HCT116 (cell line): ENCODE measurements at regions not wholly inside any gene's neighbourhood (a gene's known extent, or its start where the extent isn't known, plus 50 kb on each side); places are given as distances from the start of the nearest gene placed in this dataset.

ENCODE experiments used
- ATAC-seq: fragments of 200-7000 bp; cut with Tn5 transposase; 2 replicates; pipeline ENCODE4 v1.9.1; 2020; ENCODE audit warnings: mild to moderate bottlenecking, moderate library complexity
- BruUV-seq: library from RNA; stranded (reverse); fragments of 400-500 nt; replicated peaks from 2 replicates; lab custom pipeline; 2021; lab: Mats Ljungman, UMichigan
- CTCF ChIA-PET: fragments of 300-600 bp; sonication (Branson Sonifier 250); formaldehyde crosslinking; loops from one replicate; lab custom pipeline; 2021; ENCODE audit warnings: antibody characterized with exemption; lab: Charles Lee
- POLR2A ChIA-PET: fragments of 300-600, 350-600 bp; sonication (Branson Sonifier 250); formaldehyde crosslinking; loops from one replicate; lab custom pipeline; 2021; ENCODE audit warnings: antibody characterized with exemption; lab: Charles Lee
- RAD21 ChIA-PET, 2 experiments: fragments of 300-600 bp; sonication (Branson Sonifier 250); formaldehyde crosslinking; loops; one replicate each; lab custom pipeline; 2023; ENCODE audit warnings: low total read pairs in 2 of 2; ENCODE audit not compliant: uncharacterized antibody in 2 of 2, unreplicated experiment in 2 of 2, low non-redundant PET in 1 of 2; lab: Charles Lee
- DNase-seq: peaks from one replicate; pipeline ENCODE4 v3.0.0-alpha.2; 2010; ENCODE audit warnings: low read depth, low spot score
- H2AFZ ChIP-seq: fragments of 200-600 bp; shearing (Covaris generic), sonication (generic); 2 replicates; pipeline ENCODE4 v1.6.1; 2017; ENCODE audit warnings: low read depth, mixed run types, mixed read lengths, antibody characterized with exemption, low read length; ENCODE audit not compliant: poor library complexity, severe bottlenecking
- H3K27ac ChIP-seq: 2 replicates; pipeline ENCODE4 v1.5.1; 2012; ENCODE audit warnings: low read depth, low read length
- H3K27me3 ChIP-seq: fragments of 200-600 bp; sonication (generic); 2 replicates; pipeline ENCODE4 v1.6.1; 2016; ENCODE audit warnings: mixed run types, low read length, mixed read lengths; ENCODE audit not compliant: insufficient read depth
- H3K36me3 ChIP-seq, 2 experiments: fragments of 200-500 bp in 1 of 2; fragments of 200-600 bp in 1 of 2; sonication (Bioruptor generic) in 1 of 2; sonication (generic) in 1 of 2; 2 replicates each; pipeline versions ENCODE4 v1.5.1 to v1.6.1; 2014 to 2016; ENCODE audit warnings: low read length in 2 of 2, inconsistent platforms in 1 of 2, mixed read lengths in 1 of 2, mixed run types in 1 of 2; ENCODE audit not compliant: insufficient read depth in 2 of 2, control insufficient read depth in 1 of 2
- H3K4me1 ChIP-seq, 2 experiments: fragments of 200-600 bp in 1 of 2; sonication (generic) in 1 of 2; 2 replicates each; pipeline versions ENCODE4 v1.5.1 to v1.6.1; 2012 to 2017; ENCODE audit warnings: low read length in 2 of 2, inconsistent platforms in 1 of 2, mild to moderate bottlenecking in 1 of 2, mixed read lengths in 1 of 2, mixed run types in 1 of 2, moderate library complexity in 1 of 2; ENCODE audit not compliant: insufficient read depth in 2 of 2, control insufficient read depth in 1 of 2
- H3K4me2 ChIP-seq: fragments of 200-600 bp; sonication (generic); 2 replicates; pipeline ENCODE4 v1.6.1; 2017; ENCODE audit warnings: mixed run types, low read length, mixed read lengths
- H3K4me3 ChIP-seq, 2 experiments: fragments of 200-600 bp in 1 of 2; sonication (generic) in 1 of 2; replicated peaks in 1 of 2; 2 replicates each; pipeline ENCODE4 v1.5.1; 2011 to 2016; ENCODE audit warnings: low read length in 2 of 2, control low read depth in 1 of 2, low read depth in 1 of 2, mild to moderate bottlenecking in 1 of 2, mixed read lengths in 1 of 2, mixed run types in 1 of 2
- H3K79me2 ChIP-seq: fragments of 200-600 bp; sonication (generic); 2 replicates; pipeline ENCODE4 v1.6.1; 2017; ENCODE audit warnings: mild to moderate bottlenecking, mixed run types, low read length, moderate library complexity, mixed read lengths; ENCODE audit not compliant: insufficient read depth
- H3K9ac ChIP-seq: fragments of 200-600 bp; sonication (generic); 2 replicates; pipeline ENCODE4 v1.6.1; 2016; ENCODE audit warnings: low read length, mixed read lengths
- H3K9me2 ChIP-seq: fragments of 200-600 bp; sonication (generic), shearing (Covaris generic); 2 replicates; pipeline ENCODE4 v1.6.1; 2017; ENCODE audit warnings: mixed run types, mild to moderate bottlenecking, moderate library complexity; ENCODE audit not compliant: insufficient read depth
- H3K9me3 ChIP-seq, 2 experiments: fragments of 200-500 bp in 1 of 2; fragments of 200-600 bp in 1 of 2; sonication (Bioruptor generic) in 1 of 2; sonication (generic) in 1 of 2; 2 replicates each; pipeline ENCODE4 v1.6.1; 2014 to 2017; ENCODE audit warnings: low read length in 2 of 2, mixed read lengths in 2 of 2, inconsistent platforms in 1 of 2, low read depth in 1 of 2, mild to moderate bottlenecking in 1 of 2, mixed run types in 1 of 2, moderate library complexity in 1 of 2; ENCODE audit not compliant: control insufficient read depth in 1 of 2, insufficient read depth in 1 of 2
- H4K20me1 ChIP-seq: fragments of 200-600 bp; sonication (generic), shearing (Covaris generic); 2 replicates; pipeline ENCODE4 v1.6.1; 2017; ENCODE audit warnings: mixed run types, mild to moderate bottlenecking, moderate library complexity; ENCODE audit not compliant: insufficient read depth
- EGR1 ChIP-seq: IDR thresholded peaks from 2 replicates; pipeline ENCODE4 v1.6.1; 2012; ENCODE audit warnings: low read depth
- EZH2 ChIP-seq: fragments of 200-600 bp; sonication (generic); IDR thresholded peaks from 2 replicates; pipeline ENCODE4 v1.6.1; 2017; ENCODE audit warnings: antibody characterized with exemption, mixed run types
- EZH2phosphoT487 ChIP-seq: fragments of 200-600 bp; IDR thresholded peaks from 2 replicates; pipeline ENCODE4 v1.6.1; 2018; ENCODE audit warnings: antibody characterized with exemption, borderline replicate concordance
- FOSL1 ChIP-seq: IDR thresholded peaks from 2 replicates; pipeline ENCODE4 v1.6.1; 2012; ENCODE audit warnings: low read depth
- MAX ChIP-seq: IDR thresholded peaks from 2 replicates; pipeline ENCODE4 v1.6.1; 2012
- RAD21 ChIP-seq: IDR thresholded peaks from 2 replicates; pipeline ENCODE4 v1.6.1; 2012; ENCODE audit warnings: low read depth, mild to moderate bottlenecking
- SP1 ChIP-seq: IDR thresholded peaks from 2 replicates; pipeline ENCODE4 v1.6.1; 2012; ENCODE audit warnings: low read depth
- SRF ChIP-seq: IDR thresholded peaks from 2 replicates; pipeline ENCODE4 v1.6.1; 2012; ENCODE audit warnings: low read depth
- ZBTB33 ChIP-seq: IDR thresholded peaks from 2 replicates; pipeline ENCODE4 v1.6.1; 2011; ENCODE audit warnings: mild to moderate bottlenecking, low read length, moderate library complexity; ENCODE audit not compliant: insufficient replicate concordance; ENCODE audit errors: extremely low read depth
- ZFX ChIP-seq: fragments of 450-650 bp; IDR thresholded peaks from 2 replicates; pipeline ENCODE4 v1.6.1; 2017
- intact Hi-C: fragments of 100-400 bp; cut with micrococcal nuclease; formaldehyde crosslinking; loops from 2 replicates; pipeline ENCODE4 v1.10.0; 2022
- TF ChIP-seq, protein P1 (sequence below): IDR thresholded peaks from 2 replicates; pipeline ENCODE4 v1.6.1; 2012; ENCODE audit warnings: low read depth
- TF ChIP-seq, protein P2 (sequence below): IDR thresholded peaks from 2 replicates; pipeline ENCODE4 v1.6.1; 2012

DNA sequence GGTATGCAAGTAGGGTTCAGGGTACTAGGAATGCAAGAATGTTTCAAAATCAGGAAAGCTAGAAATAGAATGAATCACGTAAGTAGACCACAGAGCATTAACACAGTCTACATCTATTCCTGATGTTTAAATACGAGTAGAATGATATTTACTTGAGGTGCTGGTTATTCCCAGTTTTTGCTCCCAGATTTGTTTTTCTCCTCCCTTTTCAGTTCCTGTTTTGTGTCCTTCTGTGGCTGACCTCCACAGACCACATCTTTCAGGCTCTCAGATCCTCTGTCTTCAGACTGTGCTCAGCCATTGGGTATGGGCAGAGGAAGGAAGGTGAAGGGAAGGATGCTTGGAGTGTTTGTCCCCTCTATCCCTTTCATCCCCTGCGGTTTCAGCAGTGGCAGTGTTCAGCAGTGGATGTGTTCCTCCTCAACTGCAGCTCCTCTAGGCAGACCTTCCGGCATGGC is 276.6 kb downstream of the ZNF621 start (continued):
- TF ChIP-seq EGR1 (no peak), MAX (no peak)

- intact Hi-C loops = no loop called here
- TF ChIP-seq MAX = no peak
- TF ChIP-seq EGR1 = no peak
- TF ChIP-seq ZBTB33 = no peak
- no peak for TF ChIP-seq EZH2
- TF ChIP-seq FOSL1 = no peak
- no peak for TF ChIP-seq RAD21
- no peak for TF ChIP-seq EZH2phosphoT487
- TF ChIP-seq SRF = no peak
- TF ChIP-seq, protein P1, sequence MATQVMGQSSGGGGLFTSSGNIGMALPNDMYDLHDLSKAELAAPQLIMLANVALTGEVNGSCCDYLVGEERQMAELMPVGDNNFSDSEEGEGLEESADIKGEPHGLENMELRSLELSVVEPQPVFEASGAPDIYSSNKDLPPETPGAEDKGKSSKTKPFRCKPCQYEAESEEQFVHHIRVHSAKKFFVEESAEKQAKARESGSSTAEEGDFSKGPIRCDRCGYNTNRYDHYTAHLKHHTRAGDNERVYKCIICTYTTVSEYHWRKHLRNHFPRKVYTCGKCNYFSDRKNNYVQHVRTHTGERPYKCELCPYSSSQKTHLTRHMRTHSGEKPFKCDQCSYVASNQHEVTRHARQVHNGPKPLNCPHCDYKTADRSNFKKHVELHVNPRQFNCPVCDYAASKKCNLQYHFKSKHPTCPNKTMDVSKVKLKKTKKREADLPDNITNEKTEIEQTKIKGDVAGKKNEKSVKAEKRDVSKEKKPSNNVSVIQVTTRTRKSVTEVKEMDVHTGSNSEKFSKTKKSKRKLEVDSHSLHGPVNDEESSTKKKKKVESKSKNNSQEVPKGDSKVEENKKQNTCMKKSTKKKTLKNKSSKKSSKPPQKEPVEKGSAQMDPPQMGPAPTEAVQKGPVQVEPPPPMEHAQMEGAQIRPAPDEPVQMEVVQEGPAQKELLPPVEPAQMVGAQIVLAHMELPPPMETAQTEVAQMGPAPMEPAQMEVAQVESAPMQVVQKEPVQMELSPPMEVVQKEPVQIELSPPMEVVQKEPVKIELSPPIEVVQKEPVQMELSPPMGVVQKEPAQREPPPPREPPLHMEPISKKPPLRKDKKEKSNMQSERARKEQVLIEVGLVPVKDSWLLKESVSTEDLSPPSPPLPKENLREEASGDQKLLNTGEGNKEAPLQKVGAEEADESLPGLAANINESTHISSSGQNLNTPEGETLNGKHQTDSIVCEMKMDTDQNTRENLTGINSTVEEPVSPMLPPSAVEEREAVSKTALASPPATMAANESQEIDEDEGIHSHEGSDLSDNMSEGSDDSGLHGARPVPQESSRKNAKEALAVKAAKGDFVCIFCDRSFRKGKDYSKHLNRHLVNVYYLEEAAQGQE = no peak
- TF ChIP-seq, protein P2, sequence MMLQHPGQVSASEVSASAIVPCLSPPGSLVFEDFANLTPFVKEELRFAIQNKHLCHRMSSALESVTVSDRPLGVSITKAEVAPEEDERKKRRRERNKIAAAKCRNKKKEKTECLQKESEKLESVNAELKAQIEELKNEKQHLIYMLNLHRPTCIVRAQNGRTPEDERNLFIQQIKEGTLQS = no peak
- no peak for TF ChIP-seq ZFX
- TF ChIP-seq SP1 = no peak
- H3K4me2 ChIP-seq = no peak overlapping the region
- no peaks in the 10 kb centered on the region for H3K9me3 ChIP-seq
- no peaks in the 10 kb centered on the region for H3K27me3 ChIP-seq
- H3K4me1 ChIP-seq = no peaks in the 10 kb centered on the region
- no peaks in the 10 kb centered on the region for H3K79me2 ChIP-seq
- RAD21 ChIA-PET = no interaction called here
- no peak overlapping the region for H2AFZ ChIP-seq
- H3K4me3 ChIP-seq = no peak overlapping the region
- POLR2A ChIA-PET = no interaction called here
- DNase-seq (no peak), ATAC-seq (no peak)
- no peaks in the 10 kb centered on the region for H4K20me1 ChIP-seq
- H3K36me3 ChIP-seq = no peaks in the 10 kb centered on the region
- no peak overlapping the region for H3K27ac ChIP-seq
- CTCF ChIA-PET = no interaction called here
- no peaks in the 10 kb centered on the region for H3K9me2 ChIP-seq
- H3K9ac ChIP-seq = no peak overlapping the region
- BruUV-seq = no TSS peak
Observed at GRCh38 chr3:40803311-40803710, 278.6 kb downstream of the ZNF621 start.
